ENCODE measurements at regions not wholly inside any gene's neighbourhood (a gene's known extent, or its start where the extent isn't known, plus 50 kb on each side); places are given as distances from the start of the nearest gene placed in this dataset.

GRCh38 chr13:65881561-65882155 is 1348.5 kb downstream of the PCDH9 start:
- DNase-seq, result no peak
- H3K27me3 ChIP-seq (ENCODE audit: insufficient read depth, low read depth, severe bottlenecking), result no peaks in the 10 kb centered on the region
- H3K36me3 ChIP-seq, result no peaks in the 10 kb centered on the region
- TF ChIP-seq, protein P1, sequence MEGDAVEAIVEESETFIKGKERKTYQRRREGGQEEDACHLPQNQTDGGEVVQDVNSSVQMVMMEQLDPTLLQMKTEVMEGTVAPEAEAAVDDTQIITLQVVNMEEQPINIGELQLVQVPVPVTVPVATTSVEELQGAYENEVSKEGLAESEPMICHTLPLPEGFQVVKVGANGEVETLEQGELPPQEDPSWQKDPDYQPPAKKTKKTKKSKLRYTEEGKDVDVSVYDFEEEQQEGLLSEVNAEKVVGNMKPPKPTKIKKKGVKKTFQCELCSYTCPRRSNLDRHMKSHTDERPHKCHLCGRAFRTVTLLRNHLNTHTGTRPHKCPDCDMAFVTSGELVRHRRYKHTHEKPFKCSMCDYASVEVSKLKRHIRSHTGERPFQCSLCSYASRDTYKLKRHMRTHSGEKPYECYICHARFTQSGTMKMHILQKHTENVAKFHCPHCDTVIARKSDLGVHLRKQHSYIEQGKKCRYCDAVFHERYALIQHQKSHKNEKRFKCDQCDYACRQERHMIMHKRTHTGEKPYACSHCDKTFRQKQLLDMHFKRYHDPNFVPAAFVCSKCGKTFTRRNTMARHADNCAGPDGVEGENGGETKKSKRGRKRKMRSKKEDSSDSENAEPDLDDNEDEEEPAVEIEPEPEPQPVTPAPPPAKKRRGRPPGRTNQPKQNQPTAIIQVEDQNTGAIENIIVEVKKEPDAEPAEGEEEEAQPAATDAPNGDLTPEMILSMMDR (IDR thresholded peaks at IDR 0.05; ENCODE audit: low read depth, low read length), result no peak
- no peak overlapping the region for H3K4me3 ChIP-seq (ENCODE audit: low read depth, low read length)
- H3K9me3 ChIP-seq (ENCODE audit: severe bottlenecking), result no peaks in the 10 kb centered on the region
- H3K27ac ChIP-seq, result no peak overlapping the region

DNA sequence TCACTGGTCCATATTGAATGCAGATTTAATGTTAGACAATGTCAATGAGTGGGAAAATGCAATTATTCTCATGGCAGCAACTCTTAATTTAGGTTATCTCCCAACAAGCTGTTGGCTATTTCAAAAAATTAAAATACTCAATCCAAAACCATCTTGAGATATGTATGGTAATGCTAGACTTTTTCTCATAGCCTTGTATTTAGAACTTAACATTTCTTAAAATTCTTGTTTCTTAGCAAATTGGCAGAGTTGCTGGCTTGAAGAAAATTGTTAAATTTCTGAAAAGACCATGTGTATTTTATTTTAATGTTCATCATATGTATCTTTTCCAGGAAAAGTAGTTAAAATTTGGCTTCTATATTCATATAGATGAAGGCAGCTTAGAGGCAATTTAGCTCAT is 1355.1 kb downstream of the PCDH9 start:
- no peak for DNase-seq
- Histone ChIP-seq H3K9me3 (ENCODE audit: severe bottlenecking) (no peaks in the 10 kb centered on the region), H3K27ac (no peak overlapping the region), H3K4me3 (ENCODE audit: low read depth, low read length) (no peak overlapping the region), H3K27me3 (ENCODE audit: insufficient read depth, low read depth, severe bottlenecking) (no peaks in the 10 kb centered on the region), H3K36me3 (no peaks in the 10 kb centered on the region)
- TF ChIP-seq, protein P1 (IDR thresholded peaks at IDR 0.05; ENCODE audit: low read depth, low read length), result no peak

GRCh38 chr13:65872448-65872847 is 1357.7 kb downstream of the PCDH9 start:
- no peaks in the 10 kb centered on the region for H3K36me3 ChIP-seq
- H3K27me3 ChIP-seq (ENCODE audit: insufficient read depth, low read depth, severe bottlenecking), result no peaks in the 10 kb centered on the region
- TF ChIP-seq, protein P1 (IDR thresholded peaks at IDR 0.05; ENCODE audit: low read depth, low read length), result no peak
- no peak overlapping the region for H3K27ac ChIP-seq
- no peak overlapping the region for H3K4me3 ChIP-seq (ENCODE audit: low read depth, low read length)
- no peaks in the 10 kb centered on the region for H3K9me3 ChIP-seq (ENCODE audit: severe bottlenecking)
- DNase-seq, result no peak

DNA sequence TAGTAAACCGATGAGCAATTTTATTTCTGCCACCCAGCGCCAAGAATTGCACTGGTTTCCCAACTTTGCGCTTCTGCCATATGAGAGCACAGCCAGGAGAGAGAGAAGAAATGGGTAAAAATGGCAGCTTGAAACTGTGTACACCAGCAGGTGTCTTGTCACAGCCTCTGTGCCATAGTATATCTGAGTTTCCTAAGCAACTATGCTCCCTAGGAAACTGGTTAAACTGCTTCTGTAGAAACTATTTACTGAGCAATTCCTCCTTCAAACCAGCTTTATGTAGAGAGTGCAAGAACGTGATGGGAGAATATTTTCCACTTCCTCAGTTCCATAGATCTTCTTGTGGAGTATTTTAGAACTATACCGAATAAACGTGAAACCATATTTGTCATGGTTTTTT is 1361.3 kb downstream of the PCDH9 start:
- Histone ChIP-seq H3K36me3 (no peaks in the 10 kb centered on the region), H3K27ac (no peak overlapping the region), H3K27me3 (ENCODE audit: insufficient read depth, low read depth, severe bottlenecking) (no peaks in the 10 kb centered on the region), H3K9me3 (ENCODE audit: severe bottlenecking) (no peaks in the 10 kb centered on the region), H3K4me3 (ENCODE audit: low read depth, low read length) (no peak overlapping the region)
- no peak for DNase-seq
- TF ChIP-seq, protein P1 (IDR thresholded peaks at IDR 0.05; ENCODE audit: low read depth, low read length), result no peak

- Histone ChIP-seq H3K9me3 (ENCODE audit: severe bottlenecking) (no peaks in the 10 kb centered on the region), H3K4me3 (ENCODE audit: low read depth, low read length) (no peak overlapping the region), H3K27me3 (ENCODE audit: insufficient read depth, low read depth, severe bottlenecking) (no peaks in the 10 kb centered on the region), H3K27ac (no peak overlapping the region), H3K36me3 (no peaks in the 10 kb centered on the region)
- TF ChIP-seq, protein P1 (IDR thresholded peaks at IDR 0.05; ENCODE audit: low read depth, low read length), result no peak
- DNase-seq, result no peak
Observed at GRCh38 chr13:65868099-65868498, 1362.0 kb downstream of the PCDH9 start.

GRCh38 chr13:65866138-65866537 is 1364.0 kb downstream of the PCDH9 start:
- H3K9me3 ChIP-seq (ENCODE audit: severe bottlenecking), result no peaks in the 10 kb centered on the region
- H3K4me3 ChIP-seq (ENCODE audit: low read depth, low read length), result no peak overlapping the region
- no peak for DNase-seq
- TF ChIP-seq, protein P1 (IDR thresholded peaks at IDR 0.05; ENCODE audit: low read depth, low read length), result no peak
- H3K36me3 ChIP-seq, result no peaks in the 10 kb centered on the region
- H3K27me3 ChIP-seq (ENCODE audit: insufficient read depth, low read depth, severe bottlenecking), result no peaks in the 10 kb centered on the region
- no peak overlapping the region for H3K27ac ChIP-seq
